ENCODE measurements at regions not wholly inside any gene's neighbourhood (a gene's known extent, or its start where the extent isn't known, plus 50 kb on each side); places are given as distances from the start of the nearest gene placed in this dataset.

DNA sequence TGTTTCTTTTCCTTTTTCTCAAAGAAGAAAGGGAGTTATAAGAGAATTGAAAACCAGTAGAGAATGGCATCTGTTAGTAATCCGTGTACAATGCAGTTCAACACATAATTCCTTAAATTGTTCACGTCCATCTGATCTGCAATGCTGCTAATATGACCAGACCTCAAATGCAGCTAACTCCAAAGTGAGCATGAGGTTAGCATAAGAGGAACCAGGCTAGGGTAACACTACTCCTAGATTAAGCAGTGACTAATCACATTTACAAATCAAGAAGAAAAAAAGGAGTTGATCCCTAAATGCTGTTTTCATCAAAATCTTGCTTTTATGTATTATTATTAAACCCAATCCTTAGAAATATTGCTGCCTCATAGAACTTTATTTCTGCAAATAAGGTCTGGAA lies 432.7 kb upstream of the ARID1B start:
- DNase-seq, result no peak

DNA sequence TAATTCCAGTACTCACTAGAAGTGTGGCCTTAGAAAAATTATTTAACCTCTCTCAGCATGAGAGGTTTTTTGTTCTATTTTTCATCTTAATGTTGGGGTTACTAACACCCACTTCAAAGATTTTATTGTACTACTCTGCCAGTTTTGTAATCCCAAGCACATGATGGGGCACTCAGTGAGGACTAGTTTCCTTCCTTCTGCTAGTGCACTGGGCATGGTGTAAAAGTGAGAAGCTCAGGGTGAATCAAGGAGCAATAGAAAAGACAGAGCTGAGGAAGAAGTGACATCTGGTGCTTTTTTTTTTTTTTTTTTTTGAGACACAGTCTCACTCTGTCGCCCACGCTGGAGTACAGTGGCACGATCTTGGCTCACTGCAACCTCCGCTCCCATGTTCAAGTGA lies 439.4 kb upstream of the ARID1B start:
- no peak for DNase-seq

DNA sequence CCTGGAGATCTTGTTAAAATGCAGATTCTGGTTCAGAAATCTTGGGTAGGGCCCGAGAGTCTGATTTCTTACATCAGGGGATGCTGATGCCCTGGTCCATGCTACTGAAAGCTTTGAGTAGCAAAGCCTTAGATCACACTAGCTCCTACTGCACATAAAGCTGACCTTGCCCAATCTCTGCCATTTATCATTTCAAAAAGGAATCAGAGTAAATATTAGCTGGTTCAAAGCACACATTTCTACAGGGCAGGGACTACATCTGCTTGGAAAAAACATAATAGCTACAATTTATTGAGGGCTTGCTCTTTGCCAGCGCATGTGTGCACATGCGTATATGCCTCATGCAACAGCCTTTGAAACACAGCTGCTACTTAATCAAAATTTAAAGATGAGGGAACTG lies 440.4 kb upstream of the ARID1B start:
- DNase-seq, result no peak

DNA sequence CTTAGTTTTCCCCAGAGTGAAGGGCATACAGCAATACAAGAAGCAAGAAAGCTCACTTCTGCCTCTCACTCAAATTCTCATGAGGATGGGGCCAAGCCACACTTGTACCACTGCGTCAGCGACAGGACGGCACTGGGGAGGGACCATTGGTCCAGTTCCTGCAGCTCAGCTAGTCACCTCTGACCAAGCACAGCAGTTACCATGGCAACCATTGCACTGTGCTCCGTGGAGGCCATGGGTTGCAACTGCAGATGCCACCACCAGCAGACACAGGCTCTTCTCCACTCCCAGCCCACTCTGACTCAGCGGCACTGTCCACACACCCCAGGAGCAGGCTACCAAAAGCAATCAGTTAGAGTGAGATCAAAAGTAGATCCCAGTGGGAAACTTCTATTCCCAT lies 441.1 kb upstream of the ARID1B start:
- no peak for DNase-seq

DNA sequence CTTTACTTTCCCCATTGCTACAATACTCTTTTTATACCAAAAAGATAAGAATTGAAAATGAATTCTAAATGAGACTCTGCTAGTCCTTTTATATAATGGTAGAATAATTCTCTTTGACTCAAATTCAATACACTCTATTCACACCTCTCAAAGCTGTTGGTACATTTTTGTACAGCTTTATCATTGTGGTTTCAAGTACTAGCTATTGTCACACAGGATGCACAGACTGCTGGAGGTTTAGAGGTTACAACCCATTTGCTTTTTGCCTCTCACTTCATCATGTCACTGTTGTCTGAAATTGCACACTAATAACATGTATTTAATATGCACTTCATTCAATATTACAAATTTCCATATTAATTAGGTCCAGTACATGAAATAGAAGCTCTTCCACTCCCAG lies 442.2 kb upstream of the ARID1B start:
- no peak for DNase-seq

DNA sequence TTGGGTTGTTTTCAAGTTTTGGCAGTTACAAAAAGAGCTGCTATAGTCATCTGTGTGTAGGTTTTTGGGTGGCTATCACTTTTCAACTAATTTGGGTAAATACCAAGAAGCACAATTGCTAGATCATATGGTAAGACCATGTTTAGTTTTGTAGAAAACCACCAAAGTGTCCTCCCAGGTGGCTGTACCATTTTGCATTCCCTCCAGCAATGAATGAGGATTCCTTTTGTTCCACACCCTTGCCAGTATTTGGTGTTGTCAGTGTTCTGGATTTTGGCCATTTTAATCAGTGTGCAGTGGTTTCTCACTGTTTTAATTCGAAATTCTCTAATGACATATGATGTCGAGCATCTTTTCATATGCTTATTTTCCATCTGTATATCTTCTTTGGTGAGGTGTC lies 457.5 kb upstream of the ARID1B start:
- DNase-seq, result no peak

DNA sequence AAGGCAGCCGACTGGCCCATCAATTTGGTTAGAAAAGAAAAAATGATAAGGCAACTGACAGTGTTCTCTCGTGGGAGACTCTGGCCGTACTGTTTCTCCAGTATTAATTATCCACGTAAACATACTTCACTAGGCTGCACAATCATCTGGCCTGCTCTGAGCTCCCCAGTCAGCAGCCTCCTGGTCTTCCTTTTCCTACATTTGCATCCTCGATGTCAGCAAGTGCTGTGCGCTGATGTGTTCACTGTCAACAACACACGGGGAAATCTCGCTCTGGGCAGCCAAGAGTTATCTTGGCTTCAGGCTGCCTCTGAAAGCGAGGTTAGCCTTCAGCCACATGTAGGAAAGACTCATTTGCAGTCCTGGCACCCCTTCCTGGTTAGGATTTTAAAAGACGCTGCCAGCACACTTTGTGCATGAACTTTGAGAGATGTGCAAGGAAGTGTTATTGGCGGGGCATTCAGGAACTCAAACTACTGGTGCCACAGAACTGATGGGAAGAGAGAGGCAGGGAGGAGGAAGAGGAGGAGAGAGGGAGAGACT lies 460.5 kb upstream of the ARID1B start:
- DNase-seq, result no peak

DNA sequence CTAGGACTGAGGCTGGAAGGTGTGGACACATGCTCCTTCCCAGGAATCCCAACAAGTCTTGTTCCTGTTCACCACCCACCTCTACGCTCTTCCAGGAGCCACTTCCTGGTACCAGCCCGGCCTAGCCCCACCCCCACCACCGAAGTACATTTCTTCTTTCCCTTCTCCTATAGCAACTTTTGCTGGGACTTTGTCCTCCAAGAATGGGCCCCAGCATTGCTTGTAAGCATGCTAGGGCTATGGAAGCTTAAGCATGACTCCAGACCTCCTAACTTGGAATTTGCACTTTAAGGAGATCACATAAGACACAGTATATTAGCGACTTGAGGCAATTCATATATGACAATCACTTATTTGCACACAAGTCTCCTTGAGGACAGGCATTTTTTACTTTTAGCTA lies 462.0 kb upstream of the ARID1B start:
- no peak for DNase-seq

DNA sequence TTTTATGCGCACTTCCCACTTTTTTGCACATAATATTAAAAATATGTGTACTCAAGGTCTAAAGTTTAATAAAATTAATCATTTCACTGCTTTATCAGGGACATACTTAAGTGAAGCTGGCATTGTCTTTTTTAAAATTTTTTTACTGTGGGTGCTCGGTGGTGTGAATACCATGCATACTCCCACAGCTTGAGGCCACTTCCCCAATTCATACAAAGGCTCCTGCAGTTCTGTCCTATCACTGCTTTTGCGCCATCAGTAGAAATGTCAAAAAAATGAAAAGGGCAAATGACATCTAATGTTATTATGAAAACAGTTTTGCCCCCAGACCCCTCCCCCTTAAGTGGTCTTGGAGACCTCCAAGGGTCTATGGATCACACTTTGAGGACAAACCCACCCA lies 464.1 kb upstream of the ARID1B start:
- DNase-seq, result no peak

DNA sequence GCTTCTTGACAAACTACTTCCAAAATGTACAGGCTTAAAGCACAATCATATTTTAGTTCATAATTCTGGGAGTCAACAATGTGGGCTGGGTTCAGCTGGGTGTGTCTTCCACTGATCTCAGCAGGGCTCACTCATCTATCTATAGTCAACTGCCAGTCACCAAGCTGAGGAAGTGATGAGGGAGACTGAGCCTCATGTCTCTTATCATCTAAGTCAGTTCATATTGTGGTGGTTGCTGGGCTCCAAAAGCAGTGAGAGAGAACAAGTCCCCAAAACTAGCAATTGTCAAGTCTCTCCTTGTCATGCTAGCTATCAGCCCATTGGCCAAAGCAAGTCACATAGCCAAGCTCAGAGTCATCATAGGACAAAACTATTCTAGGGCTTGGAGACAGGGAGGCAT lies 465.9 kb upstream of the ARID1B start:
- DNase-seq, result no peak

DNA sequence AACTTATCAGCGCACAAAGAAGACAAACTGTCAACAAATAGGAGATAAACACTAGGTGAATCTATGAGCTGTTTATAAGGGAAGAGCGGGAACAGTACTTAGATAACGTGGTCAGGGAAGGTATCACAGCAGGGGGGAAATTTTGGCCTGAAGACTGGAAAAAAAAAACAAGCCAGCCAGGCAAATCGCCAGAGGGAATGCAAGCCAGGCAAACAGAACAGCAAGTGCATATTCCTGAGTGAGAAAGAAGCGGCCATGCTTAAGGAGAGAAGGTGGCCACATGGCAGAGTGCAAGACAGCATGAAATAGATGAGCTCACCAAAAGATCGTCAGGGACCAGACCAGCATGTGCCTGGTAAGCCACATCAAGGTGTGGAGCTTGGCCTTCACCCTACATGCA lies 466.5 kb upstream of the ARID1B start:
- DNase-seq, result no peak

DNA sequence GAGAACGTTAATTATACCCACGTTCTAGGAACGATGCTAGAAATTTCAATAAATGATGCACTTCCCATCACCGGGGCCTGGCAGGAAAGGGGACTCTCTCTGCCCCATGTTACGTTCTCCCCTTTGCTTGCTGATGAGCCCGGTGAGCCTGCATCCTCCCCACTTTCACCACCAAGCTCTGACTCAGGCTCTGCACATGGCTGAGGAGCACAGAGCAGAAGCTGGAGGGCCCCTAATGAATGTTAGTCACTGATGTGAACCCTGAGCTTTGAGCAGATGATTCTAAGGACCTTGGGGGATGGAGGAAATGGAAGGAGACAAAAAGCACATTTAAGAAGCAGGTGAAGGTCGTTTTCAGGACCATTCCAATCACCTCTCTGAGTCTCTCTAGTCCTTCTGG lies 468.2 kb upstream of the ARID1B start:
- DNase-seq, result no peak

DNA sequence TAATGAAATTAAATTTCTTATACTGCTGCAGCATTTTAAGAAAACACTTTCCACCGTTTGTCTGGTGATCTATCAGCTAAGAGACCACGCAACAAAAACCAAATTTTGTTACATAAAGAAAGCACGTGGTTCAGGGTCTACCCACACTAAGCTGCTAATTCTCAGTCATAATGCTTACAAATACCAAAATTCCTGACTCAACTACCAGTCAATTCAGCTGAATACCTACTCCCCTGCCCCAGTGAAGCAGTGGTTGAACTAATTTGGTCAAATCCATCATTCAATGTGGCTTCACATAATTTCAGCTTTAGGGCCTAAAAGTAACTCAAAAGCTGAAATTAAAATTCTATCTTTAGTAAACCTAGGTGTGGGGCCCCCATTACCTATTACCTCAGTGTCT lies 468.6 kb upstream of the ARID1B start:
- DNase-seq, result no peak

DNA sequence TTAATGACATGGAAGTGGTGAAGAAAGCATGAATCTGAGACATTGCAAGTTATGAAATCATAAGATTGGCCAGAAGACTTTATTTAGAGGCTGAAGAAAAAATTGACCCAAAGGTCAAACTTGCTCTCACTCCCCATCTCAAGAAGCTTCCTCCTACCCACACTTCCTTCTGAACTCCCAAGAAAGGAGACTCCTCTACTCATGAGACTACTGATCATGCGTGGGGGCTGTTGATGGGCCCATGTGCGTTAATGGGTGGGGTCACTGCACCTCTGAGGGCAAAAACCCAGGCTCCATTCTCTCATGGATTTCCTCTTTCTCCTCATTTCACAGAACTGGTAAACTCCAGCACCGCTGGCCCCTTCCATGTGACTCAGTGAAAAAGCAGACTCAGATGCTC lies 470.6 kb upstream of the ARID1B start:
- no peak for DNase-seq

DNA sequence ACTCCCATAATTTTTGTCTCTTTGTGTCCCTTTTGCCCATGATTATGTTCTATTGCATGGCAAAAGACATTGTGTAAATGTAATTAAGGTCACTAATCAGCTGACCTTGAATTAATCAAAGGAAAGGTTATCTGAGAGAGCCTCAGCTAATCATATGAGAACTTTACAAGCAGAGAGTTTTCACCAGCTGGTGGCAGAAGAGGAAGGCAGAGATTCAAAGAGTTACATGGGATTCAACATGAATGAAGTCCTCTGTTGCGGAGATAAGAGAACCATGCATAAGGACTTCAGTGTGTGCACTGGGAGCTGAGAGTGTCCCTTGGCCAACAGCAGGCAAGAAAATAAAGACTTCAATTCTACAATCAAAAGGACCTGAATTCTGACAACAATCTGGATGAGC lies 494.1 kb upstream of the ARID1B start:
- DNase-seq, result no peak

DNA sequence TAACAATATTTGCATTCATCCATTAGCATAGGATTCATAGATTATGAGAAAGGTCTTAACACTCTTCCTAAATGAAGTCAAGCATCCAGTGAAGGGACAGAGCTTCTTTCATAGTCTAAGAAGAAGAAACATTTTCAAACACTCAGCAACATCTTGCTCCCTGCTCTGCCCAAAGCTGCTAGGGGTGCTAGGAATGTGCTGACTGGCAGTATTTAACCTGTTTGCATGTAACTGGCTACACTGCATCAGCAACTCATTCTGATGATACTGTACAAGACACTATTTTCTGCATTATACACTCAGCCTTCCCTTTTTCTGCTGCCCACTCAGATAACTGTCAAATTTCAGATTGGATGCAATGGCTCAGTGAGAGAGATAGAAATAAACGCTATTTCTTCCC lies 495.1 kb upstream of the ARID1B start:
- no peak for DNase-seq

DNA sequence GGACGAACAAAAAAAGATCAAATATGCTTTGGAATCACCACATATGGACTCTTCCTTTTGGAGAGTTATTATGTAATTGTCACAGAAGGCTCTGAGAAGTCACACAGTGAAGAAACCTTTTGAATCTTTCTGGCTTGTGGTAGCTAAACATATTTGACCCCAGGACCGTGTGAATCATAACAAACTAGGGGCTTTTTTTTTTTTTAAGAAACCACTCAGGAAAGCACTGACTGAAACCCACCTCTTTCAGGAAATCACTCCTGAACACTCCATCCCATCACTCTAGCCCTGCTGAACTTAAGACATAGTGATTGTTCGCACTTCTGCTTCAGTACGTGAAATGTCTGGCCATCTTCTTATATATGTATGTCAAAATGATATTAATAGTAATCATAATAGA lies 495.9 kb upstream of the ARID1B start:
- no peak for DNase-seq

DNA sequence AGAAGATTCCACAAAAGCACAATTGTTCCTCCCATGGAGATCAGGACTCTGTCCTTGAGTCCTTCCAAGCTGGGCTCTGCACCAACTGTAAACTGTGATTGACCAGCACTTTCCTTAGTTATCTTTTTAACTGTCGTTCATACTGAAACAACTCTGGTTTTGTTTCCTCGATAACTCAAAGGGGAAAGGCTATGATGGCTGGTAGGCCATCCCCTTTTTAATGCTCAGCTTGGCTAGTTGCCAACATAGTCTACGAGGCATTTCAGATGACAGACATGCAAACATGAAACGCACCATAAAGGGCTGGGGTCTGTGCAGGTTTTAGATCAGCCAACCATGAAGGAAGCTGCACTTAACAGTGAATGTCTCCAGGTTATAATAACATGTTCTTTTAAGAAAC lies 497.1 kb upstream of the ARID1B start:
- no peak for DNase-seq

DNA sequence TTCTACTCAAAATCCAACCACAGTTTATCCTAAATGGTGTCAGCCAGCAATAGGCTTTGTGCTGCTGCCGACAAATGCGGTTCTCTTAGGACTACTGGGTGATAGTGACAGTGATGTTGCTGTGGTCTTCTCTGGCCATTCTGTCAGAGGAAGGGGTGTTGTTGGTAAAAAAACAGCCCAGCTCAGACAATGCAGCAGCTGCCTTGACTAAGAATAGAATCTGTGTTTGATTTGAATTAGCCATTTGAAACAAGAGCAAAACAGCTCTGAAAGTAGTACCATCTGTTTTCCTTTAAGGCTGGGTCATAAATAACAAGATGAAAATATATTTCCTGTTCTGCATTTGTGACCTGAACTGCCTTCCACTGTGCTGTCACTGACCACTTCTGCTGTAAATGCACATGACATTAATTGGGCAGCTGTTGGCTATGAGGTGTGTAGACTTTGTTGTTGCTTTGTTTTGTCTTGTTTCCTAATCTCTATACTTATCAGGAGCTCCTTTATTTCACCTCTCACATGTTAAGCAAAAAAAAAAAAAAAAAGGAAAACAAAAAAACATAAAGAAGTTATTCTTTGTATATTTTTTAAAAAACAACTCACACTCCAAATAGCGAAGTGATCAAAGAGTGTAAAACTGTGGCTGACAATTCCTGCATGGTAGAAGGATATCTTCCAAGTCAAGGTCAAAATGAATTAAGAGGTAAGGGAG lies 497.8 kb upstream of the ARID1B start:
- no peak for DNase-seq

DNA sequence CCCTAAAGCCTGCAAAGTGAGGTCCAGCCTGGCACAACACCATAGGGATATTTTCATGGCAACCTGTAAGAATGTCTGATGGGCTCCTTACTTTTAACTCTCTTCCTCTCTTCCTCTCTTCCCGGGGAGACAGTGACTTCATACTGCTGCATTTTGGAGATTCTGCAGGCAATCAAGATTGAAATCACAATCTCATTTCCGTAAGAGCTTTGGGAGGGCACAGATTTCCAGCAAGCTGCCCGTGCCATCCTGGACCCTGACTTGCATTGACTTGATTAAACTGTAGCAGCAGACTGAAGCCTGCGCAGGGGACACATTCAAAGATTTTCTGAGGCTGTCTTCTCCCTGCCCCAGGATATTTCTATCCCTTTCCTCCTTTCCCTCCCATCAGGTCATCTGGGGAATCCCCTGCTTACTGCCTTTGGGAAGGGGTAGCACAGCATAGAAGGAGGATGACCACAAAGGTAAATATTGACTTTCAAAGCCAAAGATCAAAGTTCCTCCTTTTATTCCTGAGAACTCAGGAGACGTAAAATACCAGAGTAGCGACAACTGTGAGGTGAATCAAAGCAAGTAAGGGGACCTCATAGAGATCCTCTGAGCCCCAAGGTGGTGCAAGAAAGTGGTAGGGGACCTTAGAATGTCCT lies 504.0 kb upstream of the ARID1B start:
- no peak for DNase-seq

DNA sequence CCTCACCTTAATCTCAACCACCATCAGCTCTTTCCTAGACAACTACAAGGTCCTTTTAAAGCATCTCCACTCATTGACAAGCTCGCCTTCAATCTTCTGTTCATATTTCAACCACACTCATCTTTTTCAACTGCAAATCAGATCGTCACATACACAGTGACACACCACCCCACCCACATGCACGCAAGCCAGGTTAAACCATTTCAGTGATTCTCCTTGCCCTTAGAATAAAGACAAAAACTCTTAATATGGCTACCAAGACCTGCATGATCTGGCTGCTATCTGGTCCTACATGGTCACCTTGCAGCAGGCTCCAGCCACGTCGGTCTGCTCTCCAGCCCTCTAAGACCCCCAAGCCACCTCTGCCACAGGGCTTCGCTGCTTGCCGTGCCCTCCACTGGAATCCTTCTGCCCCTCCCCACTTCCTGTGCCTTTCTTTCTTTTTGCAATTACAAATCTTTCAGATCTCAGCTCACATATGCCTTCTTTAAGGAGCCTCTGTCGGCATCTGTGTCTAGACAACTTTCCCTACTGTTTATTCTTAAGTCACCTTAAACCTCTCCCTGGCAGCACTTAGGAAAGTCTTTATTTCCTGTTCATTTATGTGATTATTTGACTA lies 507.3 kb upstream of the ARID1B start:
- DNase-seq, result no peak

DNA sequence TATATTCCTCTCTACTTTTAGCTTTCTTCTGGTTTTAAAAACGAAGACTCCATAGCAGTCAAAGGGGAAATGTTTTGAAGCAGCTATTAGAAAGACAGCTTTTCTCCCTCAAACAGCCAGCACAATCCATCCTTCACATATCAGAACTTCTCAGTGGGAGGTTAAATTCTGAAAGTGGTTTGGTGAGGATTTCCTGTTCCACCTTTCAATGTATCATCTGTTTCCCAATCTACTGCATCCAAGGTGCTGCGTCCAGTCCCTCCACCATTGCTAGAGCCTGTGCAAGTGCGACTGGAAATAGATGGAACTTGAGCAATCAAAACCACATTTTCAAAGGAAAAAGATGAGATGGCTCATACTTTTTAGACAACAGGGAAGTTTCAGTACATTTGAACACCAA lies 508.3 kb upstream of the ARID1B start:
- DNase-seq, result no peak

DNA sequence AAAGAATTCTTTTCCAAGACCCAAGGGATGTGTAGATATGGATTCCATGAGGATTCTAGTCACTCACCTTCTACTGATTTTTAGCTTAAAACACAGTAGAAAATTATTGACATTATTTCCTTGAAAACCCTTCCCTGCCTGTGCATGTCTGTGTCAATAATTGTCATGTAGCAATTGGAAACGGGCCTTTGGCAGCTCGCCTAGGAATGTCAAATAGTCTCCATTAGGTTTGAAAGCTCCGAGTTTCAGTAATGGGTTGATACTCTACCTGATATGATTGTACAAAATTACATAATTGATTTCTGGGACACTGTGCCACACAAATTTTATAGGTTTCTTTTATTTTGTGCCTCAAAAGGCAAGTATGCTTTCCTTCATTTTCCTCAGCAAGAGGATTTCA lies 515.2 kb upstream of the ARID1B start:
- DNase-seq, result no peak

DNA sequence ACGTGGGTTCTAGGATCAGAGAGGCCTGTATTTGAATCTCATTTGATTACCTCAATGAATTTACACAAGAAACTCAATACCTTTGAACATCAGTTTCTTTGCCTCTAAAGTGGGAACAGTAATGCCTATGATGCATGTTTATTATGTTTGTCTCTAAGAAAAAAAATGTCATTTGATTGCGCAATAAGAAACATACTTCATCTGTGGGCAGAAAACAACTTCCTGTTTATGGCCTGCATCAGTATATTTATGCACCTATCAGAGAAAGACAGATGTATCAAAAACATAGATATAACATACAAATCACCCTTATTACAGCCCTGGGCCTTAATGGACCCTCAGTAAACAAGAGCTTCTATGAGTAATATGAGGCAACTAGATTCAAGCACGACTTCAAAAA lies 516.4 kb upstream of the ARID1B start:
- no peak for DNase-seq

DNA sequence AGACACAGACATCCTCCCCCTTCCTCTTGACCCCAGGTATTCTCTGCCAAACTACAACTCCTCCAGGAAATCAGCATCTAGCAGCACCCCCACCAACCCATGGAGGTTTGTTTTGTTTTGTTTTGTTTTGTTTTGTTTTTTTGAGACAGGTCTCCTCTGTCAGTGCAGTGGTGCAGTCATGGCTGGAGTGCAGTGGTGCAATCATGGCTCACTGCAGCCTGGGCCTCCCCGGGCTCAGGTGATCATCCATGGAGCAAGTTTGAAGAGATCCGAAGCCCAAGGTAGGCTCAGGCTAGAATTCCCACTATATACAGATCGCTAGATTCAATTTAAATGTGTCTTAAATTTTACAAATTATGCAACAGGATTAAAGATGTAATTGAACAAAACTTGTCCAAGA lies 518.2 kb upstream of the ARID1B start:
- DNase-seq, result no peak
